ENCODE measurements at regions not wholly inside any gene's neighbourhood (a gene's known extent, or its start where the extent isn't known, plus 50 kb on each side); places are given as distances from the start of the nearest gene placed in this dataset.

DNA sequence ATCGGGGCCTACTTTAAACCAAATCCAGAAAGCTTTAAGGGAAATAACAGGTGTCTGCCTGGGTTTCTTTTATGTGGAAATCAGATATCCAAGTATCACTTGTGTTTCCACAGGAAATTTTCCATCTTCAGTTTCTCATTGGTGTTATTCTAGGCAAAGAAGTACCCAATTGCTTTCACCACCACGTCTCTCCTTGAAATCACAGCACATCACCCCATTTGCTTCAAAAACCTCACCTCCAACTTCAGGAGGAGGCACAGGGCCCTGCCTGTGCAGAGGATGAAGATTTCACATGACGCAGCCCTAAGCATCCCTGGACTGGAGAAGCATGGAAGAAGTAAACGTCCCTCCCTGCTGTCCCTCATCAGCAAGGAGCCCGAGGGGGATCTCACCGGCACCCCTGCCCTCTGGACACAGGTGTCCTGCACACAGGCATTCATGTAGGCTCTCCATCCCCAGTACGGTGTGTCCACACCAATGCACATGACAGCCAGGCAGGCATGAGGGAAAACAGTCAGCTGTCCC, 182.3 kb downstream of the TBXT start:
- no TSS peak for BruUV-seq (replicated peaks)
- DNase-seq = no peak

More for the DNA sequence above, 182.3 kb downstream of the TBXT start:
- Histone ChIP-seq H2BK15ac (ENCODE audit: low read depth, low read length) (0 out of 3 replicates have a peak overlapping the region, but pooled peaks have one; percentile 0), H4K91ac (ENCODE audit: insufficient read depth, low read depth, low read length) (no peak overlapping the region; the same call in 1 of the 2 replicates), H3K4ac (ENCODE audit: low read depth, low read length) (no peak overlapping the region), H2AK5ac (ENCODE audit: low read depth, low read length) (no peak overlapping the region; the same call in 1 of the 2 replicates), H3K79me1 (ENCODE audit: low read depth in 1 of 2, low read length in 2 of 2) (peaks cover 0 to 12% of the 10 kb centered on the region in 2 experiments; a peak in 1 of 4 replicates), H2AK9ac (replicated peaks; ENCODE audit: low read depth, low read length, poor library complexity) (no peak overlapping the region), H3K4me2 (ENCODE audit: low read depth, low read length) (peak overlapping the region; percentile 60), H3K4me3 (ENCODE audit: insufficient read depth, low read depth, low read length) (peak overlapping the region; percentile 58), H3K9me1 (ENCODE audit: insufficient read depth, low read length) (no peaks in the 10 kb centered on the region), H2AFZ (replicated peaks; ENCODE audit: low read length, poor library complexity) (no peak overlapping the region), H3K18ac (ENCODE audit: low read depth, low read length) (no peak overlapping the region), H4K8ac (ENCODE audit: low read depth in 2 of 2, low read length in 2 of 2) (0 out of 4 replicates have a peak overlapping the region, but pooled peaks of 1 of the 2 experiments have one; percentile 27), H2BK120ac (ENCODE audit: low read depth, low read length) (no peak overlapping the region), H3K36me3 (ENCODE audit: control insufficient read depth, insufficient read depth, low read length) (peaks cover 3% of the 10 kb centered on the region; the same call in 1 of the 2 replicates), H4K20me1 (ENCODE audit: insufficient read depth, low read length) (peaks cover 6% of the 10 kb centered on the region; the same call in 1 of the 2 replicates), H4K5ac (ENCODE audit: low read depth, low read length) (no peak overlapping the region), H3K27ac (ENCODE audit: insufficient read depth, low read length) (peak overlapping the region; percentile 54; the same call in 1 of the 2 replicates), H2BK5ac (ENCODE audit: low read depth, low read length, poor library complexity, severe bottlenecking) (no peak overlapping the region), H3K27me3 (ENCODE audit: control insufficient read depth, insufficient read depth, low read length) (no peaks in the 10 kb centered on the region), H3K14ac (replicated peaks; ENCODE audit: low read depth, low read length) (no peak overlapping the region), H3K4me1 (ENCODE audit: control insufficient read depth, insufficient read depth, low read length) (peaks cover 10% of the 10 kb centered on the region), H3K56ac (ENCODE audit: extremely low read depth, insufficient read depth, low read length) (no peak overlapping the region; the same call in 1 of the 2 replicates), H2BK20ac (ENCODE audit: low read depth, low read length) (no peak overlapping the region), H3K9ac (ENCODE audit: low read depth, low read length) (peak overlapping the region; percentile 61), H3K23ac (ENCODE audit: low read depth, low read length) (no peak overlapping the region), H3K9me3 (ENCODE audit: control insufficient read depth, insufficient read depth, low read length) (no peaks in the 10 kb centered on the region)
- intact Hi-C loops (cut with micrococcal nuclease) = loop anchor here (5.0 kb wide), 2 partner anchors 73 to 92 kb away; no protein-coding TSS in a partner anchor
- ATAC-seq (ENCODE audit: low read depth) = no peak
- 40% methylated on average over 1 of the region's 7 CpGs; no CpG with 5 or more reads in 1 of the 2 experiments for WGBS, 2 experiments (ENCODE audit: extremely low coverage in 2 of 2, insufficient read length in 1 of 2)
- CTCF ChIA-PET = interaction anchor here (0.6 kb wide), 1 partner anchor 43 kb away, joined by 3 read pairs; no protein-coding TSS in a partner anchor
- dilution Hi-C loops (cut with HindIII; ENCODE audit: low sequenced_read_pairs, unreplicated experiment) = no loop called here
- in situ Hi-C loops (cut with MboI; ENCODE audit: low sequenced_read_pairs) = loop anchor here (5.0 kb wide), 1 partner anchor 112 kb away; no protein-coding TSS in a partner anchor
- POLR2A ChIA-PET (ENCODE audit: unreplicated experiment) = interaction anchor here (0.7 kb wide), 1 partner anchor 40 kb away, joined by 4 read pairs; no protein-coding TSS in a partner anchor
- TF ChIP-seq RAD21 (IDR thresholded peaks at IDR 0.05; ENCODE audit: low read length) = no peak
- TF ChIP-seq MAZ (IDR thresholded peaks at IDR 0.05; ENCODE audit: borderline replicate concordance, low read depth, low read length) = no peak
- TF ChIP-seq FOS (IDR thresholded peaks at IDR 0.05; ENCODE audit: low read depth, low read length) = no peak
- no peak for TF ChIP-seq BHLHE40 (IDR thresholded peaks at IDR 0.05; ENCODE audit: low read depth, low read length)
- TF ChIP-seq RCOR1 (IDR thresholded peaks at IDR 0.05; ENCODE audit: insufficient replicate concordance, low read length) = no peak
- TF ChIP-seq, protein P1, sequence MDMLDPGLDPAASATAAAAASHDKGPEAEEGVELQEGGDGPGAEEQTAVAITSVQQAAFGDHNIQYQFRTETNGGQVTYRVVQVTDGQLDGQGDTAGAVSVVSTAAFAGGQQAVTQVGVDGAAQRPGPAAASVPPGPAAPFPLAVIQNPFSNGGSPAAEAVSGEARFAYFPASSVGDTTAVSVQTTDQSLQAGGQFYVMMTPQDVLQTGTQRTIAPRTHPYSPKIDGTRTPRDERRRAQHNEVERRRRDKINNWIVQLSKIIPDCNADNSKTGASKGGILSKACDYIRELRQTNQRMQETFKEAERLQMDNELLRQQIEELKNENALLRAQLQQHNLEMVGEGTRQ (IDR thresholded peaks at IDR 0.05; ENCODE audit: low read depth, low read length) = no peak
